Body of pancreas (tissue), 4 donors: ENCODE measurements at regions not wholly inside any gene's neighbourhood (a gene's known extent, or its start where the extent isn't known, plus 50 kb on each side); places are given as distances from the start of the nearest gene placed in this dataset.

ENCODE experiments used
- POLR2A ChIP-seq, 3 donors: fragments of 450-650 bp; IDR thresholded peaks; one replicate each; pipeline ENCODE4 v1.6.1; 2016; ENCODE audit warnings: antibody characterized with exemption in 3 of 3, mild to moderate bottlenecking in 2 of 3
- TF ChIP-seq, protein P1 (sequence below), 7 experiments: fragments of 450-650 bp in 4 of 7; fragments of 200-600 bp in 3 of 7; sonication (generic) in 3 of 7; IDR thresholded peaks; one replicate each; pipeline ENCODE4 v1.5.1; 2016 to 2019; ENCODE audit warnings: antibody characterized with exemption in 7 of 7

- TF ChIP-seq, protein P1, sequence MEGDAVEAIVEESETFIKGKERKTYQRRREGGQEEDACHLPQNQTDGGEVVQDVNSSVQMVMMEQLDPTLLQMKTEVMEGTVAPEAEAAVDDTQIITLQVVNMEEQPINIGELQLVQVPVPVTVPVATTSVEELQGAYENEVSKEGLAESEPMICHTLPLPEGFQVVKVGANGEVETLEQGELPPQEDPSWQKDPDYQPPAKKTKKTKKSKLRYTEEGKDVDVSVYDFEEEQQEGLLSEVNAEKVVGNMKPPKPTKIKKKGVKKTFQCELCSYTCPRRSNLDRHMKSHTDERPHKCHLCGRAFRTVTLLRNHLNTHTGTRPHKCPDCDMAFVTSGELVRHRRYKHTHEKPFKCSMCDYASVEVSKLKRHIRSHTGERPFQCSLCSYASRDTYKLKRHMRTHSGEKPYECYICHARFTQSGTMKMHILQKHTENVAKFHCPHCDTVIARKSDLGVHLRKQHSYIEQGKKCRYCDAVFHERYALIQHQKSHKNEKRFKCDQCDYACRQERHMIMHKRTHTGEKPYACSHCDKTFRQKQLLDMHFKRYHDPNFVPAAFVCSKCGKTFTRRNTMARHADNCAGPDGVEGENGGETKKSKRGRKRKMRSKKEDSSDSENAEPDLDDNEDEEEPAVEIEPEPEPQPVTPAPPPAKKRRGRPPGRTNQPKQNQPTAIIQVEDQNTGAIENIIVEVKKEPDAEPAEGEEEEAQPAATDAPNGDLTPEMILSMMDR (IDR thresholded peaks at IDR 0.05): no peak
- no peak for TF ChIP-seq POLR2A (IDR thresholded peaks at IDR 0.05)
Measured at GRCh38 chr3:14262212-14262611, 83.6 kb downstream of the LSM3 start.
